GM23338 (cell line): ENCODE measurements at regions not wholly inside any gene's neighbourhood (a gene's known extent, or its start where the extent isn't known, plus 50 kb on each side); places are given as distances from the start of the nearest gene placed in this dataset.

ENCODE experiments used
- CTCF ChIP-seq, 2 experiments: fragments of 200-600 bp in 1 of 2; sonication (generic) in 1 of 2; conservative IDR thresholded peaks; 2 replicates each; pipeline versions ENCODE4 v1.5.1 to v1.6.1; 2016 to 2017; ENCODE audit warnings: antibody characterized with exemption in 2 of 2, low read depth in 2 of 2, mild to moderate bottlenecking in 2 of 2, moderate library complexity in 1 of 2
- ETS1 ChIP-seq: IDR thresholded peaks from 2 replicates; pipeline ENCODE4 v1.6.1; 2016; ENCODE audit warnings: antibody characterized with exemption
- EZH2 ChIP-seq: fragments of 200-600 bp; sonication (generic); IDR thresholded peaks from one replicate; pipeline ENCODE4 v1.8.0; 2017; ENCODE audit warnings: antibody characterized with exemption, mild to moderate bottlenecking, low read depth; ENCODE audit not compliant: unreplicated experiment
- EZH2phosphoT487 ChIP-seq: fragments of 200-600 bp; sonication (generic); IDR thresholded peaks from one replicate; pipeline ENCODE4 v1.8.1; 2018; ENCODE audit warnings: antibody characterized with exemption; ENCODE audit not compliant: unreplicated experiment
- POLR2AphosphoS5 ChIP-seq: IDR thresholded peaks from 2 replicates; pipeline ENCODE4 v1.6.1; 2016; ENCODE audit warnings: antibody characterized with exemption, low read depth
- ZNF114 ChIP-seq: fragments of 250-450 bp; sonication (Bioruptor Pico); IDR thresholded peaks from 2 replicates; pipeline ENCODE4 v1.5.0; 2020; ENCODE audit warnings: mild to moderate bottlenecking, moderate library complexity

GRCh38 chr6:121730616-121731015 is 295.2 kb downstream of the GJA1 start:
- no peak for TF ChIP-seq CTCF (conservative IDR thresholded peaks at IDR 0.05; ENCODE audit: low read depth in 2 of 2)
- TF ChIP-seq ETS1, result no peak
- no peak for TF ChIP-seq POLR2AphosphoS5
- TF ChIP-seq EZH2, result no peak
- no peak for TF ChIP-seq EZH2phosphoT487
- TF ChIP-seq ZNF114 (CRISPR knock-in tag), result no peak
